Hematopoietic multipotent progenitor cell treated with erythropoietin and hydrocortisone succinate and interleukin-3 and kit ligand, for 15 days (in vitro differentiated cells): ENCODE measurements at regions not wholly inside any gene's neighbourhood (a gene's known extent, or its start where the extent isn't known, plus 50 kb on each side); places are given as distances from the start of the nearest gene placed in this dataset.

Source experiments
- DNase-seq: peaks from one replicate; pipeline ENCODE4 v3.0.0-alpha.2; 2015; ENCODE audit warnings: low spot score

DNA sequence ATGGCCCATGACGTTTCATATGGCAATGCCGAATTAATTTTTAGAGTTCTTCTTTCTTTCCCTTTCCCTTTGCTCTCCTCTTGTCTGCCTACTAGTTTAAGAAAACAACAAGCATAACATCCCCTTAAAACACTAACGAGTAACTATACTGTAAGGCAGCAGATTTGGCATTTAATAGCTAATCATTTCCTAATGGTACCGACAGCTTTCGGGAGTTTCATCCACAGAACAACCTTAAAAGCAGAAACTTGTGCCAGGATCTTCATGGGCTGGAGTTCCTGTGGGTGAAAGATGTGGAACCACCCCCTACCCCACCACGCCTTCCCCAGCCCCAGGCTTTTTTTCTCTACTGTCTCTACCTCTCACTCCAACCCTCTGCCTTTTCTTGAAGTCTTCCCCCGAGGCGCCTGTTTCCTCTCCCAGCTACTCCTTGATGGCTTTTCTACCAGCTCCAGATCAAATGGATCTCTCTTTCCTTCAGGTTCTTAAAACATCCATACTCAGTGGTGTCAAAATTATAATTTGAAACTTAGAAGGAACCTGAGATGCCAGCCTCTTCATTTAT is 319.5 kb downstream of the PIK3R1 start:
- no peak for DNase-seq

DNA sequence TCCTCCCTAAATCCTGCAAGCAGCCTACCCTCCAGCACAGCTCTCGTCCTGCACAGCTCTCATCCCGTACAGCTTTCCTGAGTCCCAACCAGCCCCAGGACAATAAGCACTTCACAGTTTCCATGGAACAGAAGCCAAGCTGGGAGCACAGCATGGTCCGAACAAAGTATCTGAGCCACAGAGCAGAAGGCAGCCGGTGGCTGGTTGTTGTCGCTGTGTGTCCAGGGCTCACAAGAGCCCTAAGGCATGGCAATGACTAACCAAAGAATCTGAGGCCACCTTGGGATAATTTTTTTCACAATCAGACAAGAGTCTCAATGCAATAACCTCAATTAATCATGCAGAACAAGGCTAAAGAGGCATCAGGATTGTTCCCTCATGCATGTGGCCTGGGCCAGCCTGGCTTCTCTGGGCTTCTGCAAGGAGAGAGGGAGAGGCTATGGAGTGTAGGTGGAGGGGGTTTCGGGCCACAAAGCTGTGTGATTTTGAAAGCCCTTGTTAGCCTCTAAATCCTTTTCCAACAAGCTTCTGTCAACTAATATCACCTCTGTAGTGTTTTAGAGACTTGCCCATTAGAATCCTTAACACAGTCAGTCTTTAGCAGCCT is 323.4 kb downstream of the PIK3R1 start:
- DNase-seq = no peak

DNA sequence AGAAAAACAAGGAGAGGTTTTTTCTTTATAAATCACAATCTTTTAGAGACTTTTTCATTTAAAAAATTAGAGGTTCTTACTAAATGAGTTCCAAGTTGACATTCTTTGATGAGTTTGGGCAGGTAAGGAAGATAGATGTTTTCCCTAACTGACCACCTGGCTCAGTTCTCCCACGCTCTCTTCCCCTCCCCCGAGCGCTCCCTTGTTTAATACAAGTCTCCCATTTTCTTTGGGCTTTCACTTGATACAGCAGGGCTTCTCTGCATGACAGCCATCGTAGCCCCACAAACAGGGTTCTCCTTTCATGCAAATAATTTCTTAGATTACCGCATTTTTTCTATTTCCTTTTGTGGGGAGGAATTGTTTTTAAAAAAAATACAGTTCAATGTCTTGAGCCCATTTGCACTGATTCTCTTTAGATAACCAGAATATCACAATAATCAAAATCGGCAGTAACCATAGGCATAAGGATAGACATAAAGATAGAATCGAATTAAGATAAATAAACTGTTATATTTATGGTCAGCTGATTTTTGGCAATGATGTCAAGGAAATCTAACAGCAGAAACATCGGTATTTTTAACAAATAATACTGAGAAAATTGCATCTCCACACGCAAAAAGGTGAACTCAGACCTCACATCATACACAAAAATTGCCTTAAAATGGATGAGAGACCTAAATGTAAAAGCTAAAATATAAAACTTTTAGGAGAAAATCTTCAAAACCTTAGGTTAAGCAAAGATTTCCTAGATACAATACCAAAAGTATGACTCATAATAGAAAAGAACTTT is 325.4 kb downstream of the PIK3R1 start:
- DNase-seq = no peak

DNA sequence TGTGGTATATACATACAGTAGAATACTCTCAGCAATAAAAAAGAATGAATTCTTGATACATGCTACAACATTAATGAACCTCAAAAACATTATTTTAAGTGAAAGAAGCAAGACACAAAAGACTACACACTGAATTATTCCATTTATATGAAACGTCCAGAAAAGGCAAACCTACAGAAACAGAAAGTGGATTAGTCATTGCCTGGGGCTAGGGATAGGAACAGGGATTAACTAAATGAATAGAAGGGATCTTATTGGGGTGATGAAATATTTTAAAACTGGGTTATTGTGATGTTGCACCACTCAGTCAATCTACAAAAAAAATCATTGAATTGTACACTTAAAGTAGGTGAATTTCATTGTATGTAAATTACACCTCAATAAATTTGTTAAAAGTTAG is 326.7 kb downstream of the PIK3R1 start:
- DNase-seq = no peak

DNA sequence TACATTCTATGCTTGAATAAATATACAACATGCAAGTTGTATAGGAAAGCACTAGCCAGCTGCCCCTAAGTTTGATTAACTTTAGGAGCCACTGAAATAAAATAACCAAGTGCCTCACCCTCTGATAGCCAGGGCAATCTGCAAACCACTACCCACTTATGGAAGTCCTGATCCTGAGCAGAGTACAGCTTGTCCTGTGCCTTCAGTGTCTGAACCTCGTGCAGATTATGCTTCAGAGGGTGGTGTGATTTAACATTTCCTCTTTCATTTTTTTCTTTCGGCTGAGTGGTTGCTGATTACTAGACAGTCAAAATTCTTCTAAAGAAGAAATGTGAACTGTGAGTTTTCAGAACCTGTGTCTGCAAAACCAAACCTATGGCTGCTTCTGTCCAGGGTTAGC is 327.7 kb downstream of the PIK3R1 start:
- DNase-seq = no peak

DNA sequence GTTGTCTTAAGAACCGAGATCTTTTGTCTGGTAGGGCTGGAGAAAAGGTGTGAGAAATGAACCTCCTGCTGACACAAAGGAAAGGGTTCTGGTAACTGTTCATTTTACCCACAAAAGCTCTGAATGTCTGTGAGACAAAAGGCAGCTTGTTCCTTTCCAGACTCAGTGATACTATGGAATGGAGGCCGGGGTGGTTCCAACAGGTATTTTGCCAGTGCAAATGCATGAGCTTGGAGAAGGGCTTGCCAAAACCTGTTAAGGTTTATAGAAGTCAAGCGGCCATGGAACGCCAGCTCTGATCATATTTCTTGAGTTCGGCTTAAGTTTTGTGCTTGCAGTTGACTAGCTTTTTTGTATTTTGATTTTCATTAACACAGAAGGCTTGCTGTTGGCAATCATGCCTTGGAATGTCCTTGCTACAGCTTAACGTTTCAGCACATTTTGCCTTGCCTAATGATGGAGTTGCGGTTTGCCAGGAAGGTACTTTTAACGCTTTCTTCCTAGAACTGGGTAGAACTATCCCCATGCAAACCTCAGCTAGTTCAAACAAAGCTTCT is 328.6 kb downstream of the PIK3R1 start:
- DNase-seq = no peak

DNA sequence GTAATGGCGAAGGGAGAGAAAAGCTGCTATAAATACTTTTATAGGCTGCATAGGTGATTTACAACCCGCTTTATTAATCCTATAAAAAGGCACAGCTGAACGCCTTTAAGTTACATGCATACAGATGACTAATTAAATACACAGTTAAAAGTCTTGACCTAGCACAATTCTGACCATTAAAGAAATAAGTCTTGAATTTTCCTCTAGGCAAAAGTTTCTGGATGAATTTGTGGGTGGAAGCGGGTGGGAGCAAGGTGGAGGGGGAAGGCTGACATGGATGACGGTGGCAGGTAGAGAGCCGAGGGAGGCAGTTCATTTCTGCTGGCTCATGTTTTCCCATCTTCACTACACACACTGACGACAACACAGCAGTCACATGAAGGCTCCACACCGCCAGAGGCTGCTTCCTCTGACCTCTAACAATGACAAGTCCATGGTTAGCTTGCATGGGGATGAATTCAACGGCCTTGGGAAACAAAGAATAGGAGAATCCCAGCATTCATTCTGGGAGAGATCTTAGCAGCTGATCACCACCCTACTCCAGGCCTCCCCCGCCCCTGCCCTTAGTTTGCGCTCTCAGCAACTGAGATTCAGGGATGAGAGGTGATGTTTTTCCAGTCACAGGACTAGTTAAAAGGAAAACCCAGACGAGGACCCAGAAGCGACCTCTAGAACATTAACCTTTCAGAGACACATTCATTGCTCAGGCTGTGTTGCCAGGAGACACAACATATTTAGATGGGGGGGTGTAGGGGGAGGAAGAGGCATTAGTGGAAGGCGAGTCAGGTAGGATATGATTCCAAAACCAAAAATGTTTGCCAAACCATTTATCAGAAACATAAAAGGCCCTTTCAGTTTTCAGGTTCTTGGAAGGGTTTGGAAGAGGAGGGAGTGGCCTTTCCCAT is 329.3 kb downstream of the PIK3R1 start:
- DNase-seq = no peak

DNA sequence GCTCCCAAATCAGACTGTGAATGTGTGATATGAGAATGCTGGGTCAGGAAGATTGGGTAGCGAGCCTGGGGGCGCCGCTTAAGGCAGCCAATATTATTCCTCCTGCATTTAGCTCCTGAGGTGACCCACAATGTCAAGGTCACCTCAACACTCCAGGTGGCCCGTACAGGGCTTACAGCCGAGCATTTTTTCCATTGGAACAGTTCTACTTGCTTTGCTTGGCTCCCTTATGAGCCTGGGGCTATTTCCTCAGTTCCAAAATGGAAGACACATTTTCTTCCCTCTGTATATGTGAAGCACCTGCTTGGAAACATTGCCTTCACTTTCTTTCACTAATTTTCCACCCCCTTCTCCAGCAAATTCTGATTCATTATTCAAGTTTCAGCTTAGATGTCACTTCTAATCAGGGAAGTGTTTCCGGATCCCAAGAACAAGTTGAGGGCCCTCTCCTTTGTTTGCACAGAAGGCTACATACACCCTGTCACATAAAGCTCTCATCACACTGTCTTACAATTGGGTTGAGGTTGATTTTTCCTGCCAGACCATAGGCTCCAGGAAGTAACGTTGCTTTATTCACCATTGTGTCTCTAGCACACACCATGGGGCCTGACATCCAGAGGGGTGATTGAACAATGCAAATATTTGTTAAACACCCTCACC is 330.2 kb downstream of the PIK3R1 start:
- DNase-seq = no peak

DNA sequence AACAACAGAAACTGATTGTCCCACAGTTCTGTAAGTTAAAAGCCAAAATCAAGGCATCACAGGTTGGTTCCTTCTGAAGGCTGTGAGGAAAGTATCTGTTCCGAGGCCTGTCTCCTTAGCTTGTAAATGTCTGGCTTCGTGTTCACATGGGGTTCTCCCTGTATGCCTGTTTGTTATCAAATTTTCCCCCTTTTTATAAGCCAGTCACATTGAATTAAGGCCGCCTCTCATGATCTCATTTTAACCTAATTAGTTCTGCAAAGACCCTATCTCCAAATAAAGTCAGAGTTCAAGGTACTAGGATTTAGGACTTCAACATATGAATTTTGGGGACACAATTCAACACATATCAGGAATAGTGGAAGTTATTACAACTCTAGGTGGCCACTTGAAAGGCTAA is 331.5 kb downstream of the PIK3R1 start:
- DNase-seq = no peak

DNA sequence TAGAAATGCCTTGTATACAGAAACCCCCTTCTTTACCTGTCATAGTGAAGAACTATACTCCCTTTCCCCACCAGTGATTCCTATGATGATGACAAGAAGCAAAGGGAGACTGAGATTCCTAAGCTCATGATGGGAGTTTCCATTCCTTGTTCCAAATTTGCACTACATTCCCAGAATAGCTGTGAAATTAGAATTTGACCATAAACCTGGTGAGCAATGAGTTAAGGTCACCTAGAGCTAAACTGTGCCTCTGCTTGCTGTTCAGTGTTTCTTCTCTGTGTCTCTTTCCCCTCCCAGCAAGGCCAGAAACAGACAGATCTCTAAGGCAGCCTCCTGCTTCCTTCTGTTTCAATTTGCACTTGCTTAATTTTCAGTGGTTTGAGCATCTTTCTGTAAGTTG is 332.1 kb downstream of the PIK3R1 start:
- DNase-seq = no peak

DNA sequence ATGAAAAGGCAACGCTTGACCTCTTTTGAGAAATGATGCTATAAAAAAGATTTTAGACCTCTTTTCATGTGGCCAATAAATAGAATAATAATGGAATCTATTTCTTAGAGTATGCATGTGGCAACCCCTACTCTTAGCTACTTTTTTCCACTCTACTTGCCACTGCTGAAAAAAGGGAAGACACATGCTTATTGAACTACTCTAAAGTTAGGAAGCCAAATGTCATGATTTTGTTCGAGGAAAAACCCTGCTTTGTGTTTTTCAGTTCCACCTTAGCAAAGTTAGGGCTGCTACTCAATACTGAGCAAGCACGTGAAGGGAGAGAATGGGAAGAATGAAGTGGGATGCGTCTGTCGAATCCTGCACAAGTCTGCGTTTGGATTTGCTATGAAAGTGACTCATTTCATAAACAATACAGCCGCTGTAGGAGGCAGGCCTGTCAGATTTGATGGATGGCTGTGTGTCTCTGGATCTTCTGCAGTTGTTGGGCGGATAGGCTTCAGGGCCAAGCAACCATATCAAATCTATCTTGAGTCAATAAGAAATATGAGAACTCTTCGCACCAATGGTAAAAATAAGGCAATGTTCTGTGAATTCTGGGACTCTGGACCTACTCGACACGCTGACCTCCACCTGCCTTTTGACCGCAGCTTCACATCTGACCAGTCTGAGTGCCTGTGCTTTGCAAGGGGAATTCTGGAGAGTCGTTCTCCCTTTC is 333.6 kb downstream of the PIK3R1 start:
- DNase-seq = no peak

DNA sequence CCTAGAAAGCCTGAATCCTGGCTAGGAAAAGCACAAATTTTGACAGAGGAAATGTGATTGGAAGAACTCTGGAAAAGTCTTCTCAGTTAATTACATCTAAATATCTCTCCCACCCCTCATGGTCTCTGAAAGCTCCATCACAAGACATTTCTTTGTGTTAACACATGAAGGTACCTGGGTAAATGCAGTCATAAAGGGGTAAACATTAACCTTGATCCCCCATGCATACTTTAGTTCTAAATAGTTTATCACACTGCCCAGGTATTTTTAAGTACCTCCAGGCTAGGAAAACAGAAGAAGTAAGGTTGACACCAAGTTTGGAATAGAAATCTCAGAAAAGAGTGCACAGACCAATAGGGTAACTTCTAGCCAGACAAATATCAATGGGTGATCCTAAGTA is 334.5 kb downstream of the PIK3R1 start:
- DNase-seq = no peak

DNA sequence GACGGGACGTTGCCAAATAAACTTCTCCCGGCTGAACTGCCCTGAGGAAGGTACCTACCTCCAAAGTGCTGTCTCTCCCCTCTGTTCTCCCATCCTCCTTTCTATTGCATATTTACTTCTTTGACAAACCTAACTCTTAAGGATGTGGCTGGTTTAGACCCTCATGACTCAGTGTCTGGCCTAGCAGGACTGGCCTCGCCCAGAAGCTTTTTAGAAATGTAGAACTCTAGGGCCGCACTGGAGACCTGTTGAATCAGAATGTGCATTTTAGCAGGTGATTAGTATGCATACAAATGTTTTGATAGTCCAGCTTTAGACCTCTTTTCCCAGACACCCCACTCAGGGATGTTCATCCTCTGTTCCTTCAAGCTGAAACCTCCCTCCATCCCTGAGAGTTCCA is 335.9 kb downstream of the PIK3R1 start:
- DNase-seq = no peak

DNA sequence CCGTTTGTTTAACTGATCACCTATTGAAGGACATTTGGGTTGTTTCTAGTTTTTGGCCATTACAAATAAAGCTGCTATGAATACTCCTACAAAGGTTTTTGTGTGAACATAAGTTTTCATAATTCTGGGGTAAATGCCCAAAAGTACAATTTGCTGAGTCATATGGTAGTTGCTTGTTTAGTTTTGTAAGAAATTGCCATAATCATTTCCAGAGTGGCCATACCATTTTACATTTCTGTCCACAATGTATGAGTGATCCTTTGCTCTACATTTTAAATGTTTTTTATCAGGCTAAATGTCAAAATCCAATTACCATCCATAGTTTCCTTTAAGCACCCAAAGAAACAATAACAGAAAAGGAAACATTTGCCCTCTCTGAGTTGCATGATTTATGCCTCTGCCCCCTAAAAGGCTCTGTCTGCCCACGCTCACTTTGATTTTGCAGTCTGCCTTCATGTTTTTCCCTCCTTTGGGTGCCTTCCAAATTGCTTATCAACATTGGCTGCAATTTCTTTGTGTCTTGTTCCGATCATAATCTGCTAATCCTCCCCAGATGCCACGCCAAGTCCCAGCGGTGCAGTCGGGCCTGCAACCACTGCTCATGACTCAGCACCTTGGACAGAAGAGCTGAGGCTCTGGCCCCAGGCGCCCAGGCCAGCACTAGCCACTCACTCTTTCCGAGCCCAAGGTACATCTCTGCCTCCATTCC is 339.2 kb downstream of the PIK3R1 start:
- DNase-seq = no peak

DNA sequence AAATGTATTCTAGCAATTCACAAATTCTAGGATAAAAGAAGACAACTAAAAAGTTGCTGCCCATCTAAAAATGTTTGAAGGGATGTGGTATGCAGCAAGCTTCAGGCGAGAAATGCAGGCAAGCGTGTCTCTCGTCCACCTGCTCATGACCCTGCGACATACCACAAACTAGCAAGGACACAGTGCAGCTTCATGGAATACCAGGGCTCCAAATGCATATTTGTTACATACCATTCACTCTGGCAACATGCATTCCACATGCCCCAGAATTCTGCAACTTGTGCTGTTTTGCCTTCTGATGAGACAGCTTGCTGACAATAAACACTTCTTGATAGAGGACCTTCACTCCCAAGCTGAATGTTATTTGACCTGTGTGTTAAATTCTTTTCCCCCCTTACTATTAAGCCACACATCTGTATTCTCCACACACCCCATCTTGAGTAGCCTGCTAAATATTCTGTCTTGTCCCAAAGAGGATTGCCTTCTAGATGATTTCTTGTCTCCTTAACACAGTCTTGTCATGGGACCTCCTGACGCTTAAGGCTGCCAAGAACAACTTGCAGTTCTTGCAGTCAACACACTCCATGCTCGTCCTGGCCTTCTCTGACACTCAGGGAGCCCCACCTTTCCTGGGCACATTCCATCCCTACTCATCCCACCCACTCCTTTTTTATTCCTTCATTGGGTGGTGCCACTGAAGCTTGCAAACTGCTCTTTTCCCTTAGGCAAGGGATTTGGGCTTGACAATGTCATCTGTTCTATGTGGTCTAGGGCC is 340.5 kb downstream of the PIK3R1 start:
- DNase-seq = no peak

DNA sequence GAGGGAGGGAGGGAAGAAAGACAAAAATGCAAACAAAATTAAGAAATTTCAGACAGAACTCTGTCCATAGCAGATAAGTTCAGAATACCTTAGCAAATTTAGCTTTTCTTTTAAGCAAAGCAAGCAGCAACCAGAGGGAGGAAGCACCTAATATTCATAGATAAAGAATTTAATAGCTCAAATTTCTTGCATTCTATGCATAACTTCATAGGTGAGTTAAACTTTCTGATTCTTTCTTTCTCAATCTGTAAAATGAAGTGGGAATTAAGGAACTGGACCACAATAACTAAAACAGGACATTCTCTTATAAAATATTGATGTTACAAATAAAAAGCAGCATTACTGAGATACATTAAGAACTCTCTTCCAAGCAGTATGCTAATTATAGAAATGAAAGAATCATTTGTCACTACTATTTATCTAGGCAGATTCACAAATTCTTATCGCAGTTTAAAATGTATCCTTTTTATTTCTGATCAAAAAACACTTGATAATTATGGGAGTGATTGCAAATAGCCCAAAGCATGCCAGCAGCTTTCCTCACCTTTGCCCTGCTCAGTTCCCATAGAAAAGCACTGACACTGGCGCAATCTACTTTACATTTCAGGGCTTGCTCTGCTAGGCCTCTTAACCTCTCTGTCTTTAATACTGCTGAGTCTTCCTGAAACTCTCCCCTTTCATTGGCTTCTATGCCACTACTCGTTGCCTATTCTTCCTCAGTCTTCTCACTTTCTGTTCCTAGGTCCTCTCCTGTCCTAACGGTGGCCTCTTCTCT is 341.8 kb downstream of the PIK3R1 start:
- no peak for DNase-seq

DNA sequence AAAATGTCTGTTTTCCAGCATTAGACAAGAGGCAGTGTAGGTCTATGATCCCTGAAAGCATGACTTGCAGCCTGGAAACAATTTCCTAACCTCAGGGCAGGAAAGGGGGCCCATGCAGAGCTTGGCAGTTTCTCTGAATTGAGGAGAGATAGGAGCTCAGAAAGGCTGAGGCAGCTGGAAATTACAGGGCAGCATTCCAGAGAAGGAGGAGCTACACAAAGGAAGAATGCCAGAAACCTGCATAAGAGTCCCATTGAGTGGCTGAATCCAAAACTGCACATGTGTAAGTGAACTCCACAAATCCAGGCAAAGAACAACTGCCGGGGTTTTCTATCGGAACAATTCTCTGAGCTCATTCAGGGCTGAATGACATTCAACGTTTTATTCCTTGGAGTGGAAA is 346.8 kb downstream of the PIK3R1 start:
- no peak for DNase-seq

DNA sequence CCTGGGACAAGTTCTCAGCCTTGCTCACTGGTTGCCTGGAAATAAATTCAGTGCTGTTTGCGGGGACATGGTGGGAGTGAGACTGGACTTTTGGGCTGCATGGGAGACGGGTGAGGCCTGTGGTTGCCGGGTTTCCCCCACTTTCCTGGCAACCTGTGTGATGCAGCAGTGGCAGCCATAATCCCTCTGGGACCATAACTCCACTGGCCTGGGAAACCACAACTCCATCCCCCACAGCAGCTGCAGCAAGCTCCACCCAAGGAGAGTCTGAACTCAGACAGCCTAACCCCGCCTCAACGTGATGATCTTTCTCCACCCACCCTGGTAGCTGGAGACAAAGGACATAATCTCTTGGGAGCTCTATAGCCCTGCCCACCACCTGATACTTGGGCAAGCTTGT is 349.9 kb downstream of the PIK3R1 start:
- no peak for DNase-seq

DNA sequence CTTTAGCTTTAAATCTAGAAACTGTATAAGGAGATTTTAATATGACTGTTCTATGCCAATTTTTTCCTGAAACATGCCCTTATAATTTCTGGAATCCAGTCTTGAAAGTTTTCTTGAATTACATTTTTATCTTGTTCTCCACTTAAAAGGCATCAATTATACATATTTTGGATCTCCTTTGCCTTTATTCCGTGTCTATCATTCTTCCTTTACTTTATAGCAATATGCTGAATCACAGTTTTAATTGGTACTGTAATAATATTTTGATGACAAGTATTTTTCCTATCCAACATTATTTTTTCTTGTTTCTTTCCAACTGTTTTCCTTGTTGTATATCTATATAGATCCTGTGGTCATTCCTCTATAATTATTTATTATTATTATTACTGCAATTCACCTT is 361.2 kb downstream of the PIK3R1 start:
- no peak for DNase-seq
